Hematopoietic multipotent progenitor cell (in vitro differentiated cells): ENCODE measurements at regions not wholly inside any gene's neighbourhood (a gene's known extent, or its start where the extent isn't known, plus 50 kb on each side); places are given as distances from the start of the nearest gene placed in this dataset.
A peak's percentile ranks its signal among the peaks of the same experiment; 100 is the strongest.

ENCODE experiments used
- DNase-seq, 3 donors: peaks; one replicate each; pipeline ENCODE4 v3.0.0-alpha.2; 2011 to 2015; ENCODE audit warnings: low read depth in 2 of 3, low spot score in 2 of 3

GRCh38 chr13:68076046-68076445 is 845.9 kb upstream of the PCDH9 start:
- no peak for DNase-seq

GRCh38 chr13:68066879-68067513 is 836.9 kb upstream of the PCDH9 start:
- DNase-seq: no peak

- peak in 2 of 3 donors; percentile 9 to 57 for DNase-seq
Observed at GRCh38 chr13:68064001-68064770, 834.0 kb upstream of the PCDH9 start.

- DNase-seq: no peak
Observed at GRCh38 chr13:68063181-68063580, 833.0 kb upstream of the PCDH9 start.

GRCh38 chr13:68057836-68058235 is 827.7 kb upstream of the PCDH9 start:
- DNase-seq: no peak

GRCh38 chr13:68056816-68057710 is 826.9 kb upstream of the PCDH9 start:
- DNase-seq: peak in 2 of 3 donors; percentile 3 to 14

- no peak for DNase-seq
Observed at GRCh38 chr13:68051910-68052309, 821.8 kb upstream of the PCDH9 start.

GRCh38 chr13:68050761-68051160 is 820.6 kb upstream of the PCDH9 start:
- DNase-seq: no peak

GRCh38 chr13:68048802-68049359 is 818.7 kb upstream of the PCDH9 start:
- DNase-seq: no peak

GRCh38 chr13:68047889-68048288 is 817.8 kb upstream of the PCDH9 start:
- no peak for DNase-seq

- DNase-seq: no peak
Observed at GRCh38 chr13:68046903-68047302, 816.8 kb upstream of the PCDH9 start.

- no peak for DNase-seq
Observed at GRCh38 chr13:68030152-68030809, 800.1 kb upstream of the PCDH9 start.

- DNase-seq: no peak
Observed at GRCh38 chr13:68028701-68029100, 798.6 kb upstream of the PCDH9 start.

- no peak for DNase-seq
Observed at GRCh38 chr13:68027306-68027705, 797.2 kb upstream of the PCDH9 start.

- no peak for DNase-seq
Observed at GRCh38 chr13:68026077-68026476, 795.9 kb upstream of the PCDH9 start.

- no peak for DNase-seq
Observed at GRCh38 chr13:68025604-68026003, 795.5 kb upstream of the PCDH9 start.

- no peak for DNase-seq
Observed at GRCh38 chr13:68023838-68024581, 793.9 kb upstream of the PCDH9 start.

- DNase-seq: no peak
Observed at GRCh38 chr13:68019901-68020300, 789.8 kb upstream of the PCDH9 start.

GRCh38 chr13:68009546-68009945 is 779.4 kb upstream of the PCDH9 start:
- DNase-seq: no peak

GRCh38 chr13:68007576-68007975 is 777.4 kb upstream of the PCDH9 start:
- no peak for DNase-seq
